HG03175 (cell line): ENCODE measurements at regions not wholly inside any gene's neighbourhood (a gene's known extent, or its start where the extent isn't known, plus 50 kb on each side); places are given as distances from the start of the nearest gene placed in this dataset.

Source experiments
- ATAC-seq: cut with Tn5 transposase; IDR thresholded peaks from one replicate; pipeline ENCODE4 v1.9.1; 2021; ENCODE audit warnings: mild to moderate bottlenecking, moderate library complexity; ENCODE audit not compliant: unreplicated experiment

GRCh38 chr6:101294051-101294638 is 99.4 kb upstream of the GRIK2 start:
- ATAC-seq: no peak

DNA sequence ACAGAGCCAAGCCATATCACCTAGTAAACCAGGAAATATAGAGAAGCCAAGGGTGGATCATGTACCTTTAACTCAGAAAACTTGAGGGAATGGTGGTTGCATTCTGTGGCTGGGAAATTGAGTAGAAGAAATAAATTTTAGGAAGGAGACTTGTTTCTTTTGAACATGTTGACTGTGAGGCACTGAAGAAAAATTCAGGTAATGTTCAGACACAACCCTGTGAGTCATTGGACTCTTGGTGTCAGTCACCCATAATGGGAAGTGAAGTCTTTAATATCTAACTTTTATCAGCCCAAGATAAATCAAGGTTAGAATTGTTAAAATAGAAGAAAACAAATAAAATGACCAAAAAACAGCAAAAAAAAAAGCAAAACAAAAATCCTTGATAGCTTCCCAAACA is 98.8 kb upstream of the GRIK2 start:
- ATAC-seq: no peak

DNA sequence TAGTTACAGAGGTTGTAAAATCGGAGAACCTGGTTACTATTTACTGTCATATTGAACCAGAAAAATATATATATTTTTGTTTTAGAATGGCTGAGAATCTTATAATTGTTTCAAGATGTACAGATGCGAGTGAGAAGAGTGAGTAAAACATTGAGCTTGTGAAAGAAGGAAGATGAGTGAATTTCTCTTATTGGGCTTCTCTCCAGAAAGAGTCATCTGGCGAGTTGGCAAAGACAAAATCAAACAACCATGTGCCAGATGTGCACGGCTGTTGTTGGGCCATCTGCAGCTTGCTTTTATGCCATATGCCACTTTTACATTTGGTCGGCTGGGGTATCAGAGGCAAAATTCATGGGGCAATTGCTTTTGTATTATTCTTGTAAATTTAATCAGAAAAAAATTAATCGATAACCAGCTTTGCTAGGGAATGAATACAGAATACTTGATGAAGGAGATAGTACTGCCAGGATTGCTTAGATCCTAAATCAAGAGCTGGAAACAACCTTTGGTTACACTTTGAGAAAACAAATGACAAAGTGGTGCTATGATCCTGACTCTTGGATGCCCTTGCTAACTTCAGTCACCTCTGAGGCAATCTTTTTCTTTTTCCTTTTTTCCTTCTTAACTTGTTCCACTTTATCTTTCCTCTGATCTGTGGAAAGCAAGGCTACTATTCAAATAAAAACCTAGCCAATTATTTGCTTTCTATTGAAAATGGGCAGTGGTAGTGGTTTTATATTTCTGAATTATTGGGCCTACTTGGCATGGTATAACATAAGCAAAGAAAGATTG is 97.1 kb upstream of the GRIK2 start:
- ATAC-seq: no peak

- no peak for ATAC-seq
Observed at GRCh38 chr6:101302593-101302992, 90.9 kb upstream of the GRIK2 start.

DNA sequence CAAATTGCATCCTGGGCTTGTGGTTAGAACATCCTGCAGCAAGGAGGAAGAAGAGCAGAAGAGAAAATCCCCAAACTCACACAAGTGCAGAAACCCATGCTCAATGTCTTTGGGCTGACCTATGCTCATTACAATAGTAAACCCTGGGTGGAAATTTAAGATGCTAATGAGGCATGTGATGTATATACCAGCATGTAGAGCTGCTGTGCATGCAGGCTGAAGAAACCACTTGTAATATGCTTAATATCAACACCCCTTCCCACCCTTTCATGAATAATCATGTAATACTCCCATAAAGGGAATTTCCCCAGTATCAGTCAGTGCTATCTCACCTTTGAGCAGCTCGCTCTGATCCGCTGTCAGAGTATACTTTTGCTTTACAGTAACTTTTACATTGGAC is 90.0 kb upstream of the GRIK2 start:
- no peak for ATAC-seq

DNA sequence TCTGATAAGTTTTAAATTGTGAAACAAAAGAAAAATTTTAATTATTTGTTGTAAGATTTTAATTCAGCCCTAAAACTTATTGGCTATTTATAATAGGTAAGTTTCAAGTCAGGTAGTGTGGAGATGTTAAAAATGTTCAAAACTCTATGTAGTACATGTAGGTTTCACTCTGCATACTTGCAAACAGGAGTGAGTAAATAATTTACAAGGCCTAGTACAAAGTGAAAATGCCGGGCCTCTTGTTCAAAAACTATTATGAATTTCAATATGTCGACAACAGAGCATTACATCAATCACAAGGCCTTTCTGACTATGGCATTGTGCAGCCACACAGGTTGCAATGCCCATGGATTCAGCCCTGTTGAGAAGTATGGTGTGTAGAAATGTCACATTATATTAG is 80.9 kb upstream of the GRIK2 start:
- ATAC-seq: no peak

GRCh38 chr6:101322921-101323320 is 70.6 kb upstream of the GRIK2 start:
- ATAC-seq: no peak

DNA sequence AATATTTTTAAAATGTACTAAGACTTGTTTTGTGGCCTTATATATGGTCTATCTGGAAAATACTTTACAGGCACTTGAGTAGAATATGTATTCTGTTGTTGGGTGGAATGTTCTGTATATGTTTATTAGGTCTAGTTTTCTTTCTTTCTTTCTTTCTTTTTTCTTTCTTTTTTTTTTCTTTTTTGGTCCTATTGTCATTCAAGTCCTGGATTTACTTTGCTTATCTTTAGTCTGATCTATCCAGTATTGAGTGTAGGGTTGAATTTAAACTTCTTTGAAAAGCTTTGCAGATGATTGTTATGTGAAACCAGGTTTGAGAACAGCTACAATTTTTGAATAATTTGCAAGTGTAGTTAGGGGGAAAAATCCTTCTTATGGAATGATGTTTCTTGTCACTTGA is 67.1 kb upstream of the GRIK2 start:
- no peak for ATAC-seq

- ATAC-seq: no peak
Observed at GRCh38 chr6:101341926-101342325, 51.6 kb upstream of the GRIK2 start.
